Breast epithelium (tissue), 3 donors: ENCODE measurements at regions not wholly inside any gene's neighbourhood (a gene's known extent, or its start where the extent isn't known, plus 50 kb on each side); places are given as distances from the start of the nearest gene placed in this dataset.
"Not testable (repeated sequence)": the region's sequence is repeated elsewhere in the genome, so short reads cannot be mapped to it uniquely, and the experiment has no call there.

ENCODE experiments used
- POLR2A ChIP-seq: fragments of 450-650 bp; IDR thresholded peaks from one replicate; pipeline ENCODE4 v1.6.1; 2016; ENCODE audit warnings: antibody characterized with exemption, mild to moderate bottlenecking, moderate library complexity
- TF ChIP-seq, protein P1 (sequence below), 3 donors: fragments of 450-650 bp; IDR thresholded peaks; one replicate each; pipeline ENCODE4 v1.5.1; 2016 to 2017; ENCODE audit warnings: antibody characterized with exemption in 3 of 3, mild to moderate bottlenecking in 3 of 3, moderate library complexity in 3 of 3

- TF ChIP-seq POLR2A = not testable (repeated sequence)
- TF ChIP-seq, protein P1, sequence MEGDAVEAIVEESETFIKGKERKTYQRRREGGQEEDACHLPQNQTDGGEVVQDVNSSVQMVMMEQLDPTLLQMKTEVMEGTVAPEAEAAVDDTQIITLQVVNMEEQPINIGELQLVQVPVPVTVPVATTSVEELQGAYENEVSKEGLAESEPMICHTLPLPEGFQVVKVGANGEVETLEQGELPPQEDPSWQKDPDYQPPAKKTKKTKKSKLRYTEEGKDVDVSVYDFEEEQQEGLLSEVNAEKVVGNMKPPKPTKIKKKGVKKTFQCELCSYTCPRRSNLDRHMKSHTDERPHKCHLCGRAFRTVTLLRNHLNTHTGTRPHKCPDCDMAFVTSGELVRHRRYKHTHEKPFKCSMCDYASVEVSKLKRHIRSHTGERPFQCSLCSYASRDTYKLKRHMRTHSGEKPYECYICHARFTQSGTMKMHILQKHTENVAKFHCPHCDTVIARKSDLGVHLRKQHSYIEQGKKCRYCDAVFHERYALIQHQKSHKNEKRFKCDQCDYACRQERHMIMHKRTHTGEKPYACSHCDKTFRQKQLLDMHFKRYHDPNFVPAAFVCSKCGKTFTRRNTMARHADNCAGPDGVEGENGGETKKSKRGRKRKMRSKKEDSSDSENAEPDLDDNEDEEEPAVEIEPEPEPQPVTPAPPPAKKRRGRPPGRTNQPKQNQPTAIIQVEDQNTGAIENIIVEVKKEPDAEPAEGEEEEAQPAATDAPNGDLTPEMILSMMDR (IDR thresholded peaks at IDR 0.05) = not testable (repeated sequence)
Observed at GRCh38 chr17:83206819-83207588, 127.6 kb downstream of the METRNL start.
